ENCODE measurements at regions not wholly inside any gene's neighbourhood (a gene's known extent, or its start where the extent isn't known, plus 50 kb on each side); places are given as distances from the start of the nearest gene placed in this dataset.

- POLR2A ChIA-PET = no interaction called here
- no peaks in the 10 kb centered on the region for H3K27me3 Mint-ChIP-seq
- ATAC-seq (no peak), DNase-seq (no peak)
- no peaks in the 10 kb centered on the region for H3K4me1 Mint-ChIP-seq
- H3K9me3 Mint-ChIP-seq (ENCODE audit: low read depth) = no peaks in the 10 kb centered on the region
- CTCF ChIA-PET = no interaction called here
- peaks cover 4% of the 10 kb centered on the region for H3K36me3 Mint-ChIP-seq (ENCODE audit: low read depth)
- intact Hi-C loops (cut with DNase I, micrococcal nuclease) = no loop called here
- no peak overlapping the region for H3K4me3 Mint-ChIP-seq
- H3K27ac Mint-ChIP-seq = no peak overlapping the region
Measured at GRCh38 chr2:144015655-144016245, 504.2 kb downstream of the ZEB2 start.

GRCh38 chr2:144015036-144015435, 504.9 kb downstream of the ZEB2 start:
- Mint-ChIP-seq H3K4me3 (no peak overlapping the region), H3K27ac (no peak overlapping the region), H3K9me3 (ENCODE audit: low read depth) (no peaks in the 10 kb centered on the region), H3K4me1 (no peaks in the 10 kb centered on the region), H3K36me3 (ENCODE audit: low read depth) (peaks cover 4% of the 10 kb centered on the region), H3K27me3 (no peaks in the 10 kb centered on the region)
- ATAC-seq (no peak), DNase-seq (no peak)
- ChIA-PET CTCF (interaction anchor here (1.3 kb wide), 1 partner anchor 18 kb away, joined by 3 read pairs; no protein-coding TSS in a partner anchor), POLR2A (no interaction called here)
- intact Hi-C loops (cut with DNase I, micrococcal nuclease) = no loop called here

GRCh38 chr2:144014103-144014502, 505.8 kb downstream of the ZEB2 start:
- Mint-ChIP-seq H3K4me3 (no peak overlapping the region), H3K27me3 (no peaks in the 10 kb centered on the region), H3K27ac (no peak overlapping the region), H3K4me1 (no peaks in the 10 kb centered on the region), H3K9me3 (ENCODE audit: low read depth) (no peaks in the 10 kb centered on the region), H3K36me3 (ENCODE audit: low read depth) (peaks cover 1% of the 10 kb centered on the region)
- CTCF ChIA-PET = interaction anchor here (1.1 to 1.3 kb wide), 2 partner anchors 17 to 111 kb away, joined by 3 to 4 read pairs; no protein-coding TSS in a partner anchor
- POLR2A ChIA-PET = no interaction called here
- intact Hi-C loops (cut with DNase I, micrococcal nuclease) = no loop called here
- ATAC-seq = no peak
- peak; percentile 10 for DNase-seq

GRCh38 chr2:144012304-144012703, 507.6 kb downstream of the ZEB2 start:
- no peaks in the 10 kb centered on the region for H3K9me3 Mint-ChIP-seq (ENCODE audit: low read depth)
- POLR2A ChIA-PET = no interaction called here

GRCh38 chr2:144011553-144011952, 508.4 kb downstream of the ZEB2 start:
- no peaks in the 10 kb centered on the region for H3K27me3 Mint-ChIP-seq
- no peak overlapping the region for H3K4me3 Mint-ChIP-seq
- peaks cover 1% of the 10 kb centered on the region for H3K36me3 Mint-ChIP-seq (ENCODE audit: low read depth)
- no peak overlapping the region for H3K27ac Mint-ChIP-seq
- H3K4me1 Mint-ChIP-seq = no peaks in the 10 kb centered on the region
- DNase-seq = no peak
- intact Hi-C loops (cut with DNase I, micrococcal nuclease) = no loop called here
- H3K9me3 Mint-ChIP-seq (ENCODE audit: low read depth) = no peaks in the 10 kb centered on the region
- no peak for ATAC-seq
- ChIA-PET POLR2A (no interaction called here), CTCF (interaction anchor here (1.2 to 1.7 kb wide), 3 partner anchors 11 to 18 kb away, joined by 3 to 5 read pairs (median 5); no protein-coding TSS in a partner anchor)

More at GRCh38 chr2:144012304-144012703, 507.6 kb downstream of the ZEB2 start:
- Mint-ChIP-seq H3K36me3 (ENCODE audit: low read depth) (peaks cover 1% of the 10 kb centered on the region), H3K27ac (no peak overlapping the region), H3K4me1 (no peaks in the 10 kb centered on the region), H3K4me3 (no peak overlapping the region), H3K27me3 (no peaks in the 10 kb centered on the region)
- intact Hi-C loops (cut with DNase I, micrococcal nuclease) = no loop called here
- DNase-seq = no peak
- no peak for ATAC-seq
- CTCF ChIA-PET = no interaction called here

- Mint-ChIP-seq H3K4me1 (no peaks in the 10 kb centered on the region), H3K27ac (no peak overlapping the region), H3K4me3 (no peak overlapping the region), H3K9me3 (ENCODE audit: low read depth) (no peaks in the 10 kb centered on the region), H3K36me3 (ENCODE audit: low read depth) (peaks cover 1% of the 10 kb centered on the region), H3K27me3 (no peaks in the 10 kb centered on the region)
- ChIA-PET CTCF (interaction anchor here (1.2 to 1.7 kb wide), 3 partner anchors 11 to 17 kb away, joined by 3 to 5 read pairs (median 5); no protein-coding TSS in a partner anchor), POLR2A (no interaction called here)
- no peak for DNase-seq
- ATAC-seq = no peak
- intact Hi-C loops (cut with DNase I, micrococcal nuclease) = no loop called here
Measured at GRCh38 chr2:144011098-144011497, 508.8 kb downstream of the ZEB2 start.

- Mint-ChIP-seq H3K4me1 (no peaks in the 10 kb centered on the region), H3K9me3 (ENCODE audit: low read depth) (no peaks in the 10 kb centered on the region), H3K27ac (no peak overlapping the region), H3K36me3 (ENCODE audit: low read depth) (peaks cover 1% of the 10 kb centered on the region), H3K27me3 (no peaks in the 10 kb centered on the region), H3K4me3 (no peak overlapping the region)
- ChIA-PET POLR2A (no interaction called here), CTCF (interaction anchor here (0.5 to 1.7 kb wide), 5 partner anchors 9 to 321 kb away, joined by 3 to 5 read pairs (median 3); no protein-coding TSS in a partner anchor)
- intact Hi-C loops (cut with DNase I, micrococcal nuclease) = no loop called here
- no peak for ATAC-seq
- no peak for DNase-seq
Measured at GRCh38 chr2:144010096-144010836, 509.7 kb downstream of the ZEB2 start.

GRCh38 chr2:144006139-144006538, 513.8 kb downstream of the ZEB2 start:
- H3K9me3 Mint-ChIP-seq (ENCODE audit: low read depth) = no peaks in the 10 kb centered on the region
- intact Hi-C loops (cut with DNase I, micrococcal nuclease) = no loop called here
- H3K27me3 Mint-ChIP-seq = no peaks in the 10 kb centered on the region
- H3K4me3 Mint-ChIP-seq = no peak overlapping the region
- no peaks in the 10 kb centered on the region for H3K4me1 Mint-ChIP-seq
- no peak overlapping the region for H3K27ac Mint-ChIP-seq
- no peak for DNase-seq
- peaks cover 1% of the 10 kb centered on the region for H3K36me3 Mint-ChIP-seq (ENCODE audit: low read depth)
- no peak for ATAC-seq
- CTCF ChIA-PET = no interaction called here
- POLR2A ChIA-PET = no interaction called here

GRCh38 chr2:144004742-144005141, 515.2 kb downstream of the ZEB2 start:
- ChIA-PET POLR2A (no interaction called here), CTCF (no interaction called here)
- no peaks in the 10 kb centered on the region for H3K9me3 Mint-ChIP-seq (ENCODE audit: low read depth)
- no peak overlapping the region for H3K4me3 Mint-ChIP-seq
- ATAC-seq = no peak
- H3K27ac Mint-ChIP-seq = no peak overlapping the region
- no peak for DNase-seq
- H3K36me3 Mint-ChIP-seq (ENCODE audit: low read depth) = peaks cover 1% of the 10 kb centered on the region
- no peaks in the 10 kb centered on the region for H3K4me1 Mint-ChIP-seq
- H3K27me3 Mint-ChIP-seq = no peaks in the 10 kb centered on the region
- intact Hi-C loops (cut with DNase I, micrococcal nuclease) = no loop called here

- Mint-ChIP-seq H3K36me3 (ENCODE audit: low read depth) (peaks cover 1% of the 10 kb centered on the region), H3K27me3 (no peaks in the 10 kb centered on the region), H3K4me1 (no peaks in the 10 kb centered on the region), H3K9me3 (ENCODE audit: low read depth) (no peaks in the 10 kb centered on the region), H3K4me3 (no peak overlapping the region), H3K27ac (no peak overlapping the region)
- DNase-seq (no peak), ATAC-seq (no peak)
- intact Hi-C loops (cut with DNase I, micrococcal nuclease) = no loop called here
- ChIA-PET POLR2A (no interaction called here), CTCF (no interaction called here)
Measured at GRCh38 chr2:144003460-144004075, 516.4 kb downstream of the ZEB2 start.

- H3K27me3 Mint-ChIP-seq = no peaks in the 10 kb centered on the region
- ATAC-seq (no peak), DNase-seq (no peak)
- H3K4me1 Mint-ChIP-seq = no peaks in the 10 kb centered on the region
- H3K4me3 Mint-ChIP-seq = no peak overlapping the region
- CTCF ChIA-PET = interaction anchor here (1.5 kb wide), 1 partner anchor 17 kb away, joined by 3 read pairs; no protein-coding TSS in a partner anchor
- intact Hi-C loops (cut with DNase I, micrococcal nuclease) = no loop called here
- H3K9me3 Mint-ChIP-seq (ENCODE audit: low read depth) = no peaks in the 10 kb centered on the region
- POLR2A ChIA-PET = no interaction called here
- no peak overlapping the region for H3K27ac Mint-ChIP-seq
- H3K36me3 Mint-ChIP-seq (ENCODE audit: low read depth) = peaks cover 1% of the 10 kb centered on the region
Measured at GRCh38 chr2:143996974-143997373, 522.9 kb downstream of the ZEB2 start.

GRCh38 chr2:143994961-143995360, 525.0 kb downstream of the ZEB2 start:
- POLR2A ChIA-PET = no interaction called here
- Mint-ChIP-seq H3K4me1 (no peaks in the 10 kb centered on the region), H3K27ac (no peak overlapping the region), H3K9me3 (ENCODE audit: low read depth) (peaks cover 4% of the 10 kb centered on the region), H3K27me3 (no peaks in the 10 kb centered on the region), H3K4me3 (no peak overlapping the region), H3K36me3 (ENCODE audit: low read depth) (no peaks in the 10 kb centered on the region)
- CTCF ChIA-PET = no interaction called here
- no peak for ATAC-seq
- intact Hi-C loops (cut with DNase I, micrococcal nuclease) = no loop called here
- DNase-seq = no peak

Measured in activated CD4-positive, alpha-beta T cell treated with anti-CD3 and anti-CD28 coated beads for 36 hours (primary cell).